Cardiac fibroblast (primary cell): ENCODE measurements at regions not wholly inside any gene's neighbourhood (a gene's known extent, or its start where the extent isn't known, plus 50 kb on each side); places are given as distances from the start of the nearest gene placed in this dataset.
"Not testable (repeated sequence)": the region's sequence is repeated elsewhere in the genome, so short reads cannot be mapped to it uniquely, and the experiment has no call there.

Experiments
- DNase-seq, 2 donors: peaks; one replicate each; pipeline versions ENCODE4 v3.0.0 to v3.0.0-alpha.2; 2010; ENCODE audit warnings: low read depth in 2 of 2
- H3K4me3 ChIP-seq, 2 donors: replicated peaks in 1 of 2; 1 replicate in 1 of 2; 2 replicates in 1 of 2; pipeline ENCODE4 v1.5.1; 2011; ENCODE audit warnings: low read depth in 2 of 2, low read length in 2 of 2, mild to moderate bottlenecking in 2 of 2, moderate library complexity in 1 of 2
- TF ChIP-seq, protein P1 (sequence below): IDR thresholded peaks from one replicate; pipeline ENCODE4 v1.5.1; 2011; ENCODE audit warnings: low read depth, mild to moderate bottlenecking, low read length, inconsistent platforms

- TF ChIP-seq, protein P1, sequence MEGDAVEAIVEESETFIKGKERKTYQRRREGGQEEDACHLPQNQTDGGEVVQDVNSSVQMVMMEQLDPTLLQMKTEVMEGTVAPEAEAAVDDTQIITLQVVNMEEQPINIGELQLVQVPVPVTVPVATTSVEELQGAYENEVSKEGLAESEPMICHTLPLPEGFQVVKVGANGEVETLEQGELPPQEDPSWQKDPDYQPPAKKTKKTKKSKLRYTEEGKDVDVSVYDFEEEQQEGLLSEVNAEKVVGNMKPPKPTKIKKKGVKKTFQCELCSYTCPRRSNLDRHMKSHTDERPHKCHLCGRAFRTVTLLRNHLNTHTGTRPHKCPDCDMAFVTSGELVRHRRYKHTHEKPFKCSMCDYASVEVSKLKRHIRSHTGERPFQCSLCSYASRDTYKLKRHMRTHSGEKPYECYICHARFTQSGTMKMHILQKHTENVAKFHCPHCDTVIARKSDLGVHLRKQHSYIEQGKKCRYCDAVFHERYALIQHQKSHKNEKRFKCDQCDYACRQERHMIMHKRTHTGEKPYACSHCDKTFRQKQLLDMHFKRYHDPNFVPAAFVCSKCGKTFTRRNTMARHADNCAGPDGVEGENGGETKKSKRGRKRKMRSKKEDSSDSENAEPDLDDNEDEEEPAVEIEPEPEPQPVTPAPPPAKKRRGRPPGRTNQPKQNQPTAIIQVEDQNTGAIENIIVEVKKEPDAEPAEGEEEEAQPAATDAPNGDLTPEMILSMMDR = no peak
- no peak for DNase-seq
- no peak overlapping the region for H3K4me3 ChIP-seq
These were observed 256.3 kb downstream of the ADGRL2 start for GRCh38 chr1:82057011-82057410.

DNA sequence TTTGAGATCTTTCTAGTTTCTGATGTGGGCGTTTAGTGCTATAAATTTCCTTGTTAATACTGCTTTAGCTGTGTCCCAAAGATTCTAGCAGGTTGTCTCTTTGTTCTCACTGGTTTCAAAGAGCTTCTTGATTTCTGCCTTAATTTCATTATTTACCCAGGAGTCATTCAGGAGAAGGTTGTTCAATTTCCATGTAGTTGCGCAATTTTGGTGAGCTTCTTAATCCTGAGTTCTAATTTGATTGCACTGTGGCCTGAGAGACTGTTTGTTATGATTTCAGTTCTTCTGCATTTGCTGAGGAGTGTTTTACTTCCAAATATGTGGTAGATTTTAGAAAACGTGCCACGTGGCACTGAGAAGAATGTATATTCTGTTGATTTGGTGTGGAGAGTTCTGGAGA lies 254.6 kb downstream of the ADGRL2 start:
- not testable (repeated sequence) for H3K4me3 ChIP-seq, DNase-seq

- no peak for DNase-seq
- TF ChIP-seq, protein P1 = no peak
- H3K4me3 ChIP-seq = no peak overlapping the region
These were observed 251.8 kb downstream of the ADGRL2 start for GRCh38 chr1:82052563-82052962.

- DNase-seq = no peak
- H3K4me3 ChIP-seq = no peak overlapping the region
- TF ChIP-seq, protein P1 = no peak
These were observed 247.9 kb downstream of the ADGRL2 start for GRCh38 chr1:82048596-82048995.

GRCh38 chr1:82045221-82045620 lies 244.5 kb downstream of the ADGRL2 start:
- TF ChIP-seq, protein P1 = no peak
- DNase-seq = no peak
- no peak overlapping the region for H3K4me3 ChIP-seq

DNA sequence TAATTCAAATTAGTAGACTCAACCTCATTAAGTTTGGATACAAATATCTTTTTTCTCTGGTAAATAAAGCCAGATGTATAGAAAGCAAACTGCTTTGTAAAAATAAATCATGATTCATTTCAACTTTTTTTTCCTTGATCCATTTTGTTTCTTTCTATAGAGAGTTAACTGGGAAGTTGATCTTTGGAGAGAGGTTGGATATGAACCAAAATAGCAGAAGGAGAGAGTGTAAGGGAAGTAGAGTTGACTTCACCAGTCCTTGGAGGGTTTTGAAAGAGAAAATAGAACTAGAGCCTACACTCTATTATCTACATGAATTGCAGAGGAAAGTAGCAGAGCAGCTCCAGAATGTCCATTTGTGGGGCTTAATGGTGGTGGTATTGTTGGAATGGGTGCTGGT lies 243.8 kb downstream of the ADGRL2 start:
- no peak for DNase-seq
- H3K4me3 ChIP-seq = no peak overlapping the region
- TF ChIP-seq, protein P1 = no peak

DNA sequence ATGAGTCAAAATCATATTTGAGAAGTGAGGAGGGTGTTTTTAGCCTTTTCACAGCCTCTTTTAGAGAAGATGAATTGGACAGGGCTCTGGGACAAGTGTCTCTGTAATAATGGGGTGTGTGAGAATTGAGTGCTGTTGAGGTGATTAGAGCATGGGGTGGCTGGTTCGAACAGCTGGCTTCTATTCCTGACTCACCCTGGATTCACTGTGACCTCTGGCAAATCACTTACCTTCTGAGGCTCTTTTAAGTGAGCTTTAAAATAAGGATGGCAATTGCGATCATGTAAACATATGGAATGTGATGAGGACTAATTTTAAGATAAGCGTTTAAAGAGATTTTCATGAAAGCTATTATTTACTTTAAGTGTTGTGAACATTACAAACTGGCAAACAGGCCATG lies 243.4 kb downstream of the ADGRL2 start:
- no peak overlapping the region for H3K4me3 ChIP-seq
- DNase-seq = no peak
- TF ChIP-seq, protein P1 = no peak
